LNCaP clone FGC (cell line): ENCODE measurements at regions not wholly inside any gene's neighbourhood (a gene's known extent, or its start where the extent isn't known, plus 50 kb on each side); places are given as distances from the start of the nearest gene placed in this dataset.

Experiments used
- DNase-seq: peaks from one replicate; pipeline ENCODE4 v3.0.0-alpha.2; 2011; ENCODE audit warnings: low read depth
- H3K4me3 ChIP-seq: 2 replicates; pipeline ENCODE4 v1.5.1; 2011; ENCODE audit warnings: mild to moderate bottlenecking, low read depth, low read length, control low read depth
- TF ChIP-seq, protein P1 (sequence below): IDR thresholded peaks from 2 replicates; pipeline ENCODE4 v1.5.1; 2012; ENCODE audit warnings: mild to moderate bottlenecking; ENCODE audit not compliant: control insufficient read depth, insufficient read depth; ENCODE audit errors: extremely low read depth

DNA sequence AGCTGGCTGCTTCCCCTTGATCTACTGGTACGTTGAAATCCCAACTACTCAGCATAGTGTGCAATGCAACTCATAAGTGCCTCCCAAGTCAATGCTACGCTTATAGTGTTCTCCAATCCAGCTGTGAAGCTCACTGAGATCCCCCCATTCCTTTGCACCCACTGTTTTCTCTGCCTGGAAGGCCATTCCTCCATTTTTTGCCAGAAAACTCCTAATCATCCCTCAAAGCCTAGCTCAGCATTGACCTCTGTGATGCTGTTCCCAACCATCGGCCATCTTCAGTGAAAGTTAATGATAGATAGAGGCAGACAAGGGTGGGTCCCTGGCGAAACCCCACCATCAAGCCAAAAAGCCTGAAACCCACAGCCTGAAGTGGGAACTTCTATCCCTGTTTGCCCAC is 211.0 kb downstream of the ENC1 start:
- no peak overlapping the region for H3K4me3 ChIP-seq
- TF ChIP-seq, protein P1, sequence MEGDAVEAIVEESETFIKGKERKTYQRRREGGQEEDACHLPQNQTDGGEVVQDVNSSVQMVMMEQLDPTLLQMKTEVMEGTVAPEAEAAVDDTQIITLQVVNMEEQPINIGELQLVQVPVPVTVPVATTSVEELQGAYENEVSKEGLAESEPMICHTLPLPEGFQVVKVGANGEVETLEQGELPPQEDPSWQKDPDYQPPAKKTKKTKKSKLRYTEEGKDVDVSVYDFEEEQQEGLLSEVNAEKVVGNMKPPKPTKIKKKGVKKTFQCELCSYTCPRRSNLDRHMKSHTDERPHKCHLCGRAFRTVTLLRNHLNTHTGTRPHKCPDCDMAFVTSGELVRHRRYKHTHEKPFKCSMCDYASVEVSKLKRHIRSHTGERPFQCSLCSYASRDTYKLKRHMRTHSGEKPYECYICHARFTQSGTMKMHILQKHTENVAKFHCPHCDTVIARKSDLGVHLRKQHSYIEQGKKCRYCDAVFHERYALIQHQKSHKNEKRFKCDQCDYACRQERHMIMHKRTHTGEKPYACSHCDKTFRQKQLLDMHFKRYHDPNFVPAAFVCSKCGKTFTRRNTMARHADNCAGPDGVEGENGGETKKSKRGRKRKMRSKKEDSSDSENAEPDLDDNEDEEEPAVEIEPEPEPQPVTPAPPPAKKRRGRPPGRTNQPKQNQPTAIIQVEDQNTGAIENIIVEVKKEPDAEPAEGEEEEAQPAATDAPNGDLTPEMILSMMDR = no peak
- DNase-seq = no peak

DNA sequence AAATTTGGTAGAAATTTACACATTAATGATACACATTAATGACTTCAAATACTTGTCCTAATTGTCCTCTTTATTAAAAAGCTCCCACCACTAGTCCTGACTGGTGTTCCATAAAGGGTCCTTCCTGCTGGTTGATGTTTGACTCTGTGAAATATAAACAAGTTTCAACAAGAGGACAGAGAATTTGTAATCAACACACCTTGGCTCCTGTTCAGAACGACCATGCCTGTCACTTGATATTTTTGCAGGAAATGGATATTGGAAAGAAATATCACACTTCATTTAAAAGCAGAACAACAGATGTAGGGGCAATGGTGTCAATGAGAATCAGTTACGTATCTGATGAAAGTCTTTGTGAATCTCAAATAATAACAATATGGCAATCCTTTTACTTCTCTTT is 211.7 kb downstream of the ENC1 start:
- no peak overlapping the region for H3K4me3 ChIP-seq
- TF ChIP-seq, protein P1 = no peak
- DNase-seq = no peak

DNA sequence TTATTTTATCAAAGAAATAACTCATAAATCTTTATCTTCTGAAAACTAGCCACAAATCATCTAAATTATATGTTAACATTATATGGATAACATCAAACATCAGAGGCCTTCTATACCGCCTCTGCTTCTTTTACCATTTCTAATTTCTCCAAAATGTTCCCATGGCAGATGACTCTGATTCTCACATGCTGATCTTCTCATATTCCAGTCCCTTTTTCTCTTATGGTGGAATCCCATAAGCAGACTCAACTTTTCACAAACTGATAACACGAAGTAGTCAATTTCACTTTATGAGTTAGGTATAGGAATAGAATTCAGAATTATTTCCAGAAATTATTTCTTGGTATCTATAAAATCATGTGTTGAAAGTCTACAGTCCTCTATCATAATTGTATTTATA is 212.3 kb downstream of the ENC1 start:
- no peak for DNase-seq
- H3K4me3 ChIP-seq = no peak overlapping the region
- TF ChIP-seq, protein P1 = no peak

DNA sequence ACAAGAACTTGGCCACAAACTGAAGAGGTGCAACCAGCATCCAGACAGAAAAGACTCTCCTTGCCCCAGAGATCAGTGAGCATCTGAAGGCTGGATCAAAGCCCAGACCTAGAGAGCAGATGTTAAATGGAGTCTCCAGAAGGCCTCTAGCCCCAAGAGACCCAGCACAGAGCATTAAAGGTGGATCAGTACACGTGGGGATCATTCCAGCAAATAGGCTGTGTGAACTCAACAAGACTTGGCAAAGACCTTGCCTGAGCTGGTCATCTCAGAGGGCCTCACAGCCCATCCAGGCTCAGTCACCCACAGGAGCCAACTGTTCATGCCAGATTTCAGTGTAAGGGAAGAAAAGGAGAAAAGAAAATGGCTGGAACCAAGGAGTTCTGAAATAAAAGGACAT is 214.0 kb downstream of the ENC1 start:
- no peak for DNase-seq
- TF ChIP-seq, protein P1 = no peak
- no peak overlapping the region for H3K4me3 ChIP-seq

DNA sequence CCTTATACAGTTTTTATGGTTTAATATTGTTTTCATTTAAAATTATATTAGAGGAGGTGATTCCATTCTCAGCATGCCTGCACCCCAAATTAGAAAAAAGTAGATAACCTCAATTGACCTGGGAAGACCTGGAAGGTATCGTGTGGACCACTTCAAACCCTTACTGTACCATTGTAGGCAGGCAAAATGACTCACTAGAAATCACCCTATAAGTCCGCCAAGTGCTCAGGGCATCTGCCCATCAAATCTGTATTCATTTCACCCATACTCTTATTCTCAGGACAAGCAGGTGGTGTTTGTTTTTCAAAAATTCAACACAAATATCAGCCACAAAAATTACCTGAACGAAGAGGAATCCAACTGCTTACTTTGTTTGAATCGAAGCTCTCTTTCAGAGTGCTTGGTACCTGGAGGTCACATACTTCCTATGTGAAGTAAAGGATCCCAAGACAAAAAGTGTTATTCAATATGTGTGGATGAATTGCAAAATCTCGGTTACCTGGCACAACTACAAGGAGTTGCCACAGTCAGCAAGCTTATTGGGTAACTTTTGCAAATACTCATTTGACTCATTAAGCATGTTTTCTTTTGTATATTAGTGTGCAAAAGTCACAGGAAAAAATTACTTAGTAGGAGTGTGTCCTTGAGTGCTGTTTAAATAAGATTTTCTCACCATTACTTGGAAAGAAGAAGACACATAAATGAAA is 216.2 kb downstream of the ENC1 start:
- H3K4me3 ChIP-seq = no peak overlapping the region
- no peak for DNase-seq
- TF ChIP-seq, protein P1 = no peak

DNA sequence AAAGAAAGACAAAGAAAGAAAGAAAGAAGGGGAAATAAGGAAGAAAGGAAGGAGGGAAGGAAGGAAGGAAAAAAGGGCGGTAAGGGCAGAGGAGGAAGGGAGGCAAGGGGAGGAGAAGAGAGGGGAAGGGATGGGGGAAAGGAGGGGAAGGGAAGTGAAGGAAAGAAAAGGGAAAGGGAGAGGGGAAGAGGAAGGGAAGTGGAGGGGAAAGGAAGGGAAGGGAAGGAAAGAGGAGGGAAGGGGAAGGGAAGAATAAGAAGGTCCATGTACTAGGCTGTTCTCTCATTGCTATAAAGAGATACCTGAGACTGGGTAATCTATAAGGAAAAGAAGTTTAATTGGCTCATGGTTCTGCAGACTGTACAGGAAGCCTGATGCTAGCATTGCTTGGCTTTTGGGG is 217.1 kb downstream of the ENC1 start:
- DNase-seq = no peak
- no peak overlapping the region for H3K4me3 ChIP-seq
- TF ChIP-seq, protein P1 = no peak

DNA sequence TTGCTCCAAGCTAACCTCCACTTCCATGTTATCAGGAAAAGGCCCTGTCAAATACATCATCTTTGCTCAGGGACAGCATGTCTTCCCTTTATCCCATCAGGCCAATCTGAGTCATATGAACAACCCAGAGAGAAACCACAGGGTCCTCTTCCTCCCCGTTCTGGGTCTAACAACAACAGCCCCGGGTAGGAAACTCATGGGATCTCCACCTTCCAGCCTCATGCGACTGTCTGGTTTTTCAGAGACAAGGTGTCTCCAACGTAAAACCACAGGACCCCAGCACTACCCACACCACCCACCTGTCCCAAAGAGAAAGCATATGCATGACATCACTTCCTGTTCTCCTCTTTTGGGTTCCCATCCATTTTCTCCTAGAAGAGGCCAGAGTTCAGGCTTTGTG is 217.9 kb downstream of the ENC1 start:
- H3K4me3 ChIP-seq = no peak overlapping the region
- DNase-seq = no peak
- TF ChIP-seq, protein P1 = no peak
